NCI-H2081 treated with DMSO at 0.1 percent for 48 hours (cell line): ENCODE measurements at regions not wholly inside any gene's neighbourhood (a gene's known extent, or its start where the extent isn't known, plus 50 kb on each side); places are given as distances from the start of the nearest gene placed in this dataset.
A peak's percentile ranks its signal among the peaks of the same experiment; 100 is the strongest.

Experiments
- DNase-seq: peaks from one replicate; lab custom pipeline; 2025; lab: John Stamatoyannopoulos, UW

DNA sequence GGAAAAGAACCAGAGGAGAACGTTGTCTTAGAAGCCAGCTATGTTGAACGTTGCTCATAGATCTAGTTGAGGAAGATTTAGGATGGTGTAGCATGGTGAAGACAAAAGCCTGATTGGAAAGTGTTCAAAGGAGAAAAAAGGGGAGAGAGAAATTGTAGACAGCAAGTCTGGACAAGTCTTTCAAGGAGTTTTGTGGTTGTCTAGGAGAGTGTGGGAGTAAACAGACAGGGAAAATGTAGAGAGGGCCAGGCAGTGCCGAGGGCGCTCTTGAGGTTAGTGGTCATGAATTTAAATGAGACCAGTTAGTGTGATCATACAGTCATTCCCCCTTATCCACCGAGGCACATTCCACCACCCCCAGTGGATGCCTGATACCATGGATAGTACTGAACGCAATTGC is 167.5 kb upstream of the IL12A start:
- no peak for DNase-seq

- no peak for DNase-seq
These were observed 166.9 kb upstream of the IL12A start for GRCh38 chr3:159821736-159822135.

GRCh38 chr3:159823780-159824179 is 164.9 kb upstream of the IL12A start:
- no peak for DNase-seq

- no peak for DNase-seq
These were observed 164.3 kb upstream of the IL12A start for GRCh38 chr3:159824333-159824732.

GRCh38 chr3:159825216-159825854 is 163.3 kb upstream of the IL12A start:
- no peak for DNase-seq

- peak; percentile 82 for DNase-seq
These were observed 160.1 kb upstream of the IL12A start for GRCh38 chr3:159828542-159828943.

DNA sequence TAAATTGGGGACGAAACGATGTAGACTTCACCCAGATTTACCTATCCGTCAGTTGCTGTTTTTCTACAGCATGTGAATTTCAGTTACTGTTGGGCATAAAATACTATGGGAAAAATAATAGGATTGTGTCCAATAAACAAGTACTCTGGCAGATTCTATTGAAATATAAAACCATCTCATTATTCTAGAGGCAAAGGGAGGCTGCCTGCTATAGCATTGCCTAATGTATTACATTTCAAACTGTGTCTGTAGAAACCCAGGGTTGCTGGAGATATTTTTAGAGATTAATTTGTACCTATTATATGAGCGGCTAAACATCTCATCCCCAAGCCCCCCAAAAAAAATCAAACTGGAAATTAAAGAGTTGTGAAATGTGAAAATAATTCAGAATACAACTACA is 159.6 kb upstream of the IL12A start:
- DNase-seq: no peak

GRCh38 chr3:159829539-159830227 is 159.0 kb upstream of the IL12A start:
- DNase-seq: peak; percentile 79

DNA sequence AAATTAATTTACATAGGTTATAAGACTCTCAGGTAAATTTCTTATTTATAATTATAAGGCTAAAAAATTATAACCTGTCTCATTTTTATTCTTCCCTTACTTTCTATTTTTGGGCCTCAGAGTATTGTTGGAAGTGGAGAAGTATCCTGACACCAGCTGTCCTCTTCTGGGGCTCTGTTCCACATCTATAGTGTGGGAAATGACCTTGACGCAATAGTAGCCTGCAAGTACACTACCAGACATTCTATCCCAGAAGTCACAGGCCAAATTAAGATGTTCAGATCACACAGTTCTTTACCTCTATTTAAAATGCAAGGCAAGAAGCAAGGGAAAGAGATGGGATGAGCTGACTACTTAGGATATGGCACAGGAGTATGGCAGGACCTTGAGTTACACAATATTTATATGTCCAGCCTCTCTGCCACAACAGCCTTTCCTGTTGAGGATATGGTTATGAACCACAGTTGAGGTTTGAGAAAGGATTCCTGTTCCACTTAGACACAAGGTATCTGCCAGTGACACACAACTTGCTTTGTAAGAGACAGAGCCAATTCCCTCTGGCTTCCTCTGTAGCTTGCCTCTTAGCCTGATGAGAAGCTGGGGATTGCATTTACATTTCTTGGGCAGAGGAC is 158.0 kb upstream of the IL12A start:
- DNase-seq: no peak

DNA sequence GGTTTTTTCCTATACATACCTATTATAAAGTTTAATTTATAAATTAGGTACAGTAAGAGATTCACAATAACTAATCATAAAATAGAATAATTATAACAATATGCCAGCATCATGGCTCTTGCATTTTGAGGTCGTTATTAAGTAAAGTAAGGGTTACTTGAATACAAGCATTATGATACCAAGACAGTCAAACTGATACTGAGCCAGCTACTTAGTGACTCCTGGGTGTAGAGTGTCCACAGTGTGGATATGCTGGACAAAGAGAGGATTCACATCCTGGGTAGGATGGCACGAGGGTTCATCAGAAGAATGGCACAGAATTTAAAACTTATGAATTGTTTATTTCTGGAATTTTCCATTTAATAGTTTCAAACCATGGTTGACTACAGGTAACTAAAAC is 157.2 kb upstream of the IL12A start:
- DNase-seq: no peak

- peak; percentile 79 for DNase-seq
These were observed 156.6 kb upstream of the IL12A start for GRCh38 chr3:159832024-159832423.

DNA sequence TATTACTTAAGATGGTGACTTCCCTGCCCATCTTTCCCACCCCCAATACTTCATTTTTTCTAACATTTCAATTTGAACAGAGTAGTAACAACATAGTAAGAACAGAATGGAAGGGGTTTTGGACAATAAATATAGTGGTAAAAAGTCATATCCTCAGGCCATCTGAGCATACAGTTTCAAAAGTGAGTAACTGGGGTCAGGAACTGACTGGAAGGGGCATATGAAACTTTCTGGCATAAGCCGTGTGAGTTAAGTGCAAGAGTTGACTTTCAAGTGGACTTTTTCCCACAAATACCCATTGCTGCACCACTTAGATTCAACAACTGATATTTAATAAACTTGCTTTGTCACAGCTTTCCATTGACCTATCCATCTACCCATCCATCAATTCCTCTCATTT is 153.5 kb upstream of the IL12A start:
- DNase-seq: no peak

DNA sequence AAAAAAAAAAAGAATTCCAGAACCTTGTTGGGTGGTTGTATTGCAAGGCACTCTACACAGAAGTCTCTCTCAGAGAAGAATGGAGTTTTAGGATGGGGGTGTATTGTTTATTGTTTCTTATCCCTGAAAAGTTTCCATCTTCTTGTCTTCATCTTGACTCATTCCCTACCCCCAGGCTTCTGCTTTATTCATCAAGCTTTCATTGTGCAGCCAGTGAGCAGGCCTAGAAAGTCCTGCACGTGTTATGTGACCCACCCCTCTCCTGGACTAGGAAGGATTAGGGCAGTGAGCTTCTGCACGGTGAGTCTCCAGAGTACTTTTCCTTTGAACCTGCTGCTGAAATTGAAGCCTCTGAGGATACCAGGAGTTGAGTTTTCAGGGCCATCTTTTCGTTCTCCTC is 150.9 kb upstream of the IL12A start:
- no peak for DNase-seq

DNA sequence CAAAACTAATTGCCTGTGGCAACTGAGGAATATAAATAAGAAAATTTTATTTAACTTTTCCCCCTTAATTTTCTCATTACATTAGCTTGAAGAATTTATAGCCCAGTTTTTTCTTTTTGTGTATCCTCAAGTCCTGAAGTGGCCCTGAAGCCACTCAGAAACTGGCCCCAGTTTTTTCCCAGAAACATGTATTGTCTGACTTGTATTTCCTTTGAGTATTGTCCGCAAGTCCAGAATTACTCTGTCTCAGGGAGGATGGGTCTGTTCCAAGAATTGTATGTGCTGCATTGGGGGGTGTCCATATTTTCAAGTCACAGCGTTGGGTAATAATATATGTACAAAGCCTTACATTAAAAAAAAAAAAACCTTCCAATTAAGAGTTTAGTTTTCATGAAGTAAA is 149.7 kb upstream of the IL12A start:
- no peak for DNase-seq

DNA sequence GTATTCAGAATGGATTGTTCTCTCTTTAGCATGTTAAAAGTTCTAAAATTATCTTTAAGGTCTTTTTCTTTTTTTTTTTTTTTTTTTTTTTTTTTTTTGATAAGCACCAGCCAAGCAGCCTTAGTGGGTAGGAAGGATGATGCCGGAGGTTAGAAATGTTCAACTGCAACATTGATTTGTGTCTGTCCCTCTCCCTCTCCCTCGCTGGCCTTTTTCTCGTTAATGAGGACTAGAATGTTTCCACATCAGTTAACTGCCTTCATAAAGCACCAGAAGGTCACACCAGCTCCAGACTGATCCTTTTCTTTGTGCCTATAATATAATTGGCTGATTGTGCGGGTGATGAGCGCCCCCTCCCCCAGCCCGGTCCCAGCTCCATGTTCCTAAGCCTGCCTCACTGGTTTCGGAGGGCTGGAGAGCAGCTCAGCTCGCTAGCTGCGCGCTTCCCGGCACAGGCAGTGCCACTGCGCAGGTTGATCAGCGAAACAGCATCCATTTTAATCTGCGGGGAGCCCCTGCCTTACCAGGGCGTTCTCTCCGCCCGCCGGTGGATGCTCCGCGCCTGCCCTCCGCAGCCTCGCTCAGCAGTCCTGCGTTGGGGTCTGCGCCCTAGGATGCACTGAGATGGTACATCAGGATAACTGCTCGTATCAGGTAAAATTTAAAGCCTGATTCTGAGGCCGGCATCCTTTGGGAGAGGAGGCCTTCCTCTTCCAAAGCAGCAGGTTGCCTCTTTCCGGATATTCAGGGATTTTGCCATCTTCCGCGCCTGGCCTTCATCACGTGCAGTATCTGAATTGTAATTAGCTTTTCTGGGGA is 148.9 kb upstream of the IL12A start, which contains the start of gene SCHIP1:
Gene SCHIP1, plus strand, starts transcription at position 301 of the 819 bp plus-strand sequence.
- no peak for DNase-seq

- no peak for DNase-seq
These were observed 147.8 kb upstream of the IL12A start for GRCh38 chr3:159840703-159841299.

DNA sequence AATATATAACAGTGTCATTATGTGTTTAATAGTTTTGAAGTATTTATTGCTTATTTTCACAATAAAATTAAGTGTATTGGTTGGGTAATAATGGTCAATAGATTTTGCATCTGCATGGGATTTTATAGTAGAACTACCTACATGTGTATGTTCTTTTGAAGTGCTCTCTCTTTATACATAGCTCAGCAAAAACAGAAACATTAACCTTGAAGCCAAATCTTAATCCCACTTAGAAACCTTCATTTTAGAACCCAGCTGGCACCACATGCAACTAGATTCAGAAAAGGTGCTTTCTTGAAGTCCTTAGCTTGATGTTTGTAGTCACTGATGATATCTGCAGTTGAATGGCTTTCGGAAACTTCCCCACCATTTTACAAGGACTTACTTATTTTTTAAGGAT is 146.9 kb upstream of the IL12A start:
- DNase-seq: no peak

DNA sequence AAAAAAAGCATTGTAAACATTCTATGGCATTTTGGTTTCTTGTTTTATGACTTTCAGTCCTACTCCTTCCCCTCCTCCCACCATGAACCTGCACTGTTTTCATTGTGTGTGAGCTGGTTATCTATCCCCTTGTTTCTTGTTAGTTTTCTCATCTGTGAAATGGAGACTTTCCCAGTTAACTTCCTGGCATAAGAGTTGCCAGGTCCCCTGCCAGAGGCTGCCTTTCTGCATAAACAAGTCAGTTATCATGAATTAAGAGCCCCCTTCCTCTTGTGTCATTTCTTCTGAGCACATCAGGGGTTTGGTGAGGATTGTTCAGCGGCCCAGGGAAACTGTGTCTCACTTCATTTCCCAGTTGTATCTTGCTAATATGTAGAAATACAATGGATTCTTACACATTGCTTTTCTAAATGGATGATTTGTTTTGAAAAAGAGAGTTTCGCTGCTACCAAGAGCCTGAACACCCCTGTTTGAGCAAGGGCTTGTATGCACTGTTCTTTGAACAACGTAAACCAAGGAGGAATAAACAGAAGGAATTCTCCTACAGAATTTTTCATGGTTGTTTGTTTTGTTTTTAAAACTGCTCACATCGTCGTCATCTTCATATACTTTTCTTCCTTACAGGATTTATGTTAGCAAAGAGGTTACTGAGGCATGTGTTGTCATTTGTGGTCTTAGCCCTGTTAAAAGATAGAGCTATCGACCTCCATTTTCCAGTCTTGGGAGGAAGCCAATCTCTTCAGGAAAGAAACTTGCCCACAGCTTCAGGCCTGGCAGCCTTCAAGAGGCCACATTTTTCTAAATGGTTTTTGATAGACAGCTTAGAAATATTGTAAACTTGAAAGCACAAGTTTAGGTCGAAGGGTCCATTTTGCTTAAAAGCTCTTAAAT is 144.6 kb upstream of the IL12A start:
- DNase-seq: no peak

DNA sequence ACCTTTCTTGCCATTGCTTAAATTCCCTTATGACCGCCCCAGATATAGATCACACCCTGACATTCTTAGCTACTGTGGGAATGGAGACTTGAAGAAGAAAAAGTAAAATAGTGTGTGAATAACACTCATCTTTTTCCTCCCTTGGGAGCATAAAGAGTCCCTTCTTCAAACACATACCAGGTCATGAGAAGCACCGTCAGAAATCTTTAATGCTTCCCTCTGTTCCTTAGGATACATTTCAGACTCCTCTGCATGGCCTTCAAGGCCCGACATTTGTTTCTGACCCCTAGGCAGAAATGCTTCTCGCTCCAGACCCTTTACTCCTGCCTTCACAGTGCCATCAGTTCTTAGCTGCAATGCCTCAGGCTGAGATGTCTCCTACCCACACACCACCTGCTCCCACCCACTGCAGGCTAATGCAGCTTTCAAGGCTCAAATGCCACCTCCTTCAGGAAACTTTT is 143.8 kb upstream of the IL12A start:
- no peak for DNase-seq

- no peak for DNase-seq
These were observed 142.9 kb upstream of the IL12A start for GRCh38 chr3:159845737-159846136.

DNA sequence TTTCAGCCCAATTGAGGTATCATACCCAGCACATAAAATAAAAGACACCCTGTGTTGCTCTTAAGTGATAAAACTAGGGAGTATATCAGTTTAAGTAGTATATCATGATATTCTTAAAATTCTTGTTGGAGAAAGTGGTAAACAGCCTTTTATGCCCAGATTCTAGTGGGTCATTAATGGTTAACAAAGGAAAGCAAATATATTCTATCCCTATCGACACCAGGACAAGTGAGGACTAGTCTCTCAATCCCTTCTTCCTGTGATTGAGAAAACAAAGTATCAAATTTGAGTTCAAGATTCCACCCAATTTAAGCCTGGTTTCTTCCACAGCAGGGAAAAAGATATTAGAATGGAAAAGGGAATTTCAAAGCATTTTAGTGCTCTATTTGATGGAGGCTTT is 142.4 kb upstream of the IL12A start:
- DNase-seq: no peak
